ENCODE measurements at regions not wholly inside any gene's neighbourhood (a gene's known extent, or its start where the extent isn't known, plus 50 kb on each side); places are given as distances from the start of the nearest gene placed in this dataset.

GRCh38 chr5:138649316-138649720 is 74.1 kb upstream of the HSPA9 start:
- no peak for TF ChIP-seq CTCF (IDR thresholded peaks at IDR 0.05)
- no peak for TF ChIP-seq POLR2AphosphoS5 (IDR thresholded peaks at IDR 0.05)
- TF ChIP-seq POLR2A (IDR thresholded peaks at IDR 0.05) = no peak

All from stomach (tissue), 4 donors.